Gastroesophageal sphincter (tissue), 3 donors: ENCODE measurements at regions not wholly inside any gene's neighbourhood (a gene's known extent, or its start where the extent isn't known, plus 50 kb on each side); places are given as distances from the start of the nearest gene placed in this dataset.

ENCODE experiments used
- EP300 ChIP-seq: sonication (generic); formaldehyde crosslinking; IDR thresholded peaks from one replicate; pipeline ENCODE4 v1.6.1; 2017; ENCODE audit warnings: antibody characterized with exemption, mild to moderate bottlenecking
- POLR2A ChIP-seq, 2 donors: fragments of 450-650 bp; IDR thresholded peaks; one replicate each; pipeline ENCODE4 v1.6.1; 2017; ENCODE audit warnings: antibody characterized with exemption in 2 of 2, mild to moderate bottlenecking in 2 of 2, moderate library complexity in 1 of 2
- POLR2AphosphoS5 ChIP-seq: sonication (generic); formaldehyde crosslinking; IDR thresholded peaks from one replicate; pipeline ENCODE4 v1.6.1; 2017; ENCODE audit warnings: antibody characterized with exemption
- TF ChIP-seq, protein P1 (sequence below), 4 experiments: fragments of 200-600 bp in 2 of 4; fragments of 450-650 bp in 2 of 4; sonication (generic) in 1 of 4; IDR thresholded peaks; one replicate each; pipeline ENCODE4 v1.5.1; 2017 to 2019; ENCODE audit warnings: antibody characterized with exemption in 4 of 4, mild to moderate bottlenecking in 2 of 4, moderate library complexity in 2 of 4

DNA sequence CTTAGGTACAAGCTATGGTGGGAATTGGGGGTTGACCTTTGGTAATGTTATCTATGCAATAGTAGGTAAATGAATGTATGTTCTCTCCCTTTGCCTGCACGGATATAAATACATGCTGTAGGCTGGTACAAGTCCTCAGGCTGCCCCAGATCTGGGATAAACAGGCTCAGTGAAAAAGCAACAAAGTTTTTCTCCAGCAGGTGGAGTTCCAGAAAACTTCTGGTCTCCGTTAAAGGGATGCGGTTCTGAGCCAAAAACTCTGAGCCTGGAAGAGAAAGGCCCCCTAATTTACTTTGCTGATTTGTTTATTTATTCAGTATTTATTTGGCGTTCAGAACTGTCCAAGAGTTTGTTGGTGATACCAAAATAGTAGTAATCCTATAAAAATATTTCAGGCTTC, 204.7 kb downstream of the ADRA2A start:
- no peak for TF ChIP-seq POLR2A (IDR thresholded peaks at IDR 0.05)
- no peak for TF ChIP-seq EP300
- no peak for TF ChIP-seq POLR2AphosphoS5
- TF ChIP-seq, protein P1, sequence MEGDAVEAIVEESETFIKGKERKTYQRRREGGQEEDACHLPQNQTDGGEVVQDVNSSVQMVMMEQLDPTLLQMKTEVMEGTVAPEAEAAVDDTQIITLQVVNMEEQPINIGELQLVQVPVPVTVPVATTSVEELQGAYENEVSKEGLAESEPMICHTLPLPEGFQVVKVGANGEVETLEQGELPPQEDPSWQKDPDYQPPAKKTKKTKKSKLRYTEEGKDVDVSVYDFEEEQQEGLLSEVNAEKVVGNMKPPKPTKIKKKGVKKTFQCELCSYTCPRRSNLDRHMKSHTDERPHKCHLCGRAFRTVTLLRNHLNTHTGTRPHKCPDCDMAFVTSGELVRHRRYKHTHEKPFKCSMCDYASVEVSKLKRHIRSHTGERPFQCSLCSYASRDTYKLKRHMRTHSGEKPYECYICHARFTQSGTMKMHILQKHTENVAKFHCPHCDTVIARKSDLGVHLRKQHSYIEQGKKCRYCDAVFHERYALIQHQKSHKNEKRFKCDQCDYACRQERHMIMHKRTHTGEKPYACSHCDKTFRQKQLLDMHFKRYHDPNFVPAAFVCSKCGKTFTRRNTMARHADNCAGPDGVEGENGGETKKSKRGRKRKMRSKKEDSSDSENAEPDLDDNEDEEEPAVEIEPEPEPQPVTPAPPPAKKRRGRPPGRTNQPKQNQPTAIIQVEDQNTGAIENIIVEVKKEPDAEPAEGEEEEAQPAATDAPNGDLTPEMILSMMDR (IDR thresholded peaks at IDR 0.05): no peak
